Smooth muscle cell (in vitro differentiated cells): ENCODE measurements at regions not wholly inside any gene's neighbourhood (a gene's known extent, or its start where the extent isn't known, plus 50 kb on each side); places are given as distances from the start of the nearest gene placed in this dataset.

Experiments used
- DNase-seq: peaks from one replicate; lab custom pipeline; 2025; ENCODE audit not compliant: unreplicated experiment; lab: John Stamatoyannopoulos, UW
- H2AFZ ChIP-seq: fragments of 200-600 bp; sonication (generic); 2 replicates; pipeline ENCODE4 v1.6.0; 2016; ENCODE audit warnings: antibody characterized with exemption, low read depth, mild to moderate bottlenecking
- H3F3A ChIP-seq: fragments of 200-600 bp; sonication (generic); 2 replicates; pipeline ENCODE4 v1.6.0; 2017; ENCODE audit warnings: antibody characterized with exemption, low read depth
- H3K27ac ChIP-seq: fragments of 200-600 bp; sonication (generic); 2 replicates; pipeline ENCODE4 v1.5.1; 2016; ENCODE audit warnings: low read depth, mild to moderate bottlenecking
- H3K27me3 ChIP-seq: fragments of 200-600 bp; sonication (generic); 2 replicates; pipeline ENCODE4 v1.6.1; 2016; ENCODE audit warnings: low read depth, mild to moderate bottlenecking
- H3K36me3 ChIP-seq: fragments of 200-600 bp; sonication (generic); 2 replicates; pipeline ENCODE4 v1.5.1; 2016; ENCODE audit warnings: low read depth
- H3K4me1 ChIP-seq: fragments of 200-600 bp; sonication (generic); 2 replicates; pipeline ENCODE4 v1.5.1; 2016; ENCODE audit warnings: low read depth
- H3K4me2 ChIP-seq: fragments of 200-600 bp; sonication (generic); 2 replicates; pipeline ENCODE4 v1.6.0; 2016; ENCODE audit warnings: mild to moderate bottlenecking
- H3K4me3 ChIP-seq: fragments of 200-600 bp; sonication (generic); 2 replicates; pipeline ENCODE4 v1.5.1; 2016; ENCODE audit warnings: mild to moderate bottlenecking
- H3K79me2 ChIP-seq: fragments of 200-600 bp; sonication (generic); 2 replicates; pipeline ENCODE4 v1.6.0; 2016; ENCODE audit warnings: low read depth, mild to moderate bottlenecking
- H3K9ac ChIP-seq: fragments of 200-600 bp; sonication (generic); 2 replicates; pipeline ENCODE4 v1.6.0; 2016; ENCODE audit warnings: low read depth
- H3K9me3 ChIP-seq: fragments of 200-600 bp; sonication (generic); replicated peaks from 2 replicates; pipeline ENCODE4 v1.5.1; 2016; ENCODE audit warnings: low read depth
- H4K20me1 ChIP-seq: fragments of 200-600 bp; sonication (generic); 2 replicates; pipeline ENCODE4 v1.6.0; 2016; ENCODE audit warnings: low read depth
- CTCF ChIP-seq: fragments of 200-600 bp; sonication (generic); IDR thresholded peaks from 2 replicates; pipeline ENCODE4 v1.5.1; 2017; ENCODE audit warnings: borderline replicate concordance, mild to moderate bottlenecking, antibody characterized with exemption; ENCODE audit not compliant: insufficient read depth, poor library complexity, severe bottlenecking
- WGBS: methylation state at CpG from one replicate; pipeline ENCODE4 v1.1.7; 2016; ENCODE audit warnings: low lambda C conversion rate; 5-methylcytosine and 5-hydroxymethylcytosine counted together

GRCh38 chr6:169070506-169071176 lies 183.0 kb downstream of the THBS2 start:
- H3K4me3 ChIP-seq = no peak overlapping the region
- 15% methylated on average over 14 of the region's 14 CpGs for WGBS
- peak overlapping the region; percentile 86 for H3K27ac ChIP-seq
- H3K9ac ChIP-seq = peak overlapping the region; percentile 47
- H3F3A ChIP-seq = peaks cover 8% of the 10 kb centered on the region
- no peaks in the 10 kb centered on the region for H3K36me3 ChIP-seq
- H3K79me2 ChIP-seq = no peaks in the 10 kb centered on the region
- no peaks in the 10 kb centered on the region for H3K27me3 ChIP-seq
- DNase-seq = peak; percentile 34
- no peaks in the 10 kb centered on the region for H3K4me1 ChIP-seq
- no peak overlapping the region for H2AFZ ChIP-seq
- peak overlapping the region; percentile 19 for H3K4me2 ChIP-seq
- TF ChIP-seq CTCF = no peak
- no peaks in the 10 kb centered on the region for H4K20me1 ChIP-seq
- H3K9me3 ChIP-seq = no peaks in the 10 kb centered on the region

- Histone ChIP-seq H3K27me3 (no peaks in the 10 kb centered on the region), H3K27ac (no peak overlapping the region), H3K4me2 (no peak overlapping the region), H3K4me1 (no peaks in the 10 kb centered on the region), H4K20me1 (no peaks in the 10 kb centered on the region), H3K36me3 (no peaks in the 10 kb centered on the region), H3K79me2 (no peaks in the 10 kb centered on the region), H3K4me3 (no peak overlapping the region), H3K9me3 (no peaks in the 10 kb centered on the region), H2AFZ (no peak overlapping the region), H3F3A (peaks cover 8% of the 10 kb centered on the region), H3K9ac (no peak overlapping the region)
- 94% methylated on average over 7 of the region's 7 CpGs for WGBS
- DNase-seq = no peak
- no peak for TF ChIP-seq CTCF
These were observed 184.3 kb downstream of the THBS2 start for GRCh38 chr6:169069356-169069755.

DNA sequence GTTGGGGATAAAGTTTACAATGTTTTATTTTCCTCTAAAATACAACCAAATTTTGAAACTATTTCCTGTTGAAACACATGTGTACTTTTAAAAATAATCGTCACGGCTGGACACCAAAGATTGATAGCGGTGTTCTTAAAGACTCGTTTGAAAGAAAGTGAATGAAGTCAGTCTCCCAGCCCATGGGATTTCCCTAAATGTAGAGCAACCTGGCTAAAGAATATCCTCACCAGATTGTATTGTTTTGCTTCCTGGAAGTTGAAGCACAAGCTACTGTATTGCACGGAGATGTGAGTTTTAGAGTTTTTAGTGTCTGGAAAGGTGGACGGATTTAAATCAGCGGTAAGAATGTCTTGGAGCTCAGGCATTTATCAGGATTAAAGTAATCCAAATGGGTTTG lies 189.5 kb downstream of the THBS2 start:
- Histone ChIP-seq H3K4me2 (no peak overlapping the region), H4K20me1 (no peaks in the 10 kb centered on the region), H2AFZ (no peak overlapping the region), H3K79me2 (no peaks in the 10 kb centered on the region), H3K9me3 (no peaks in the 10 kb centered on the region), H3K9ac (no peak overlapping the region), H3K27me3 (no peaks in the 10 kb centered on the region), H3K4me1 (no peaks in the 10 kb centered on the region), H3F3A (no peaks in the 10 kb centered on the region), H3K36me3 (no peaks in the 10 kb centered on the region), H3K27ac (no peak overlapping the region), H3K4me3 (no peak overlapping the region)
- no peak for TF ChIP-seq CTCF
- DNase-seq = no peak
- WGBS = 96% methylated on average over 7 of the region's 7 CpGs

- Histone ChIP-seq H3K4me2 (no peak overlapping the region), H3K9ac (no peak overlapping the region), H2AFZ (no peak overlapping the region), H3K79me2 (no peaks in the 10 kb centered on the region), H4K20me1 (no peaks in the 10 kb centered on the region), H3K27me3 (no peaks in the 10 kb centered on the region), H3K4me1 (no peaks in the 10 kb centered on the region), H3K36me3 (no peaks in the 10 kb centered on the region), H3K9me3 (no peaks in the 10 kb centered on the region), H3F3A (no peaks in the 10 kb centered on the region), H3K4me3 (no peak overlapping the region), H3K27ac (no peak overlapping the region)
- no peak for TF ChIP-seq CTCF
- no peak for DNase-seq
- WGBS = 96% methylated on average over 11 of the region's 12 CpGs
These were observed 191.4 kb downstream of the THBS2 start for GRCh38 chr6:169062272-169062671.
